NB4 (cell line): ENCODE measurements at regions not wholly inside any gene's neighbourhood (a gene's known extent, or its start where the extent isn't known, plus 50 kb on each side); places are given as distances from the start of the nearest gene placed in this dataset.

ENCODE experiments used
- MYC ChIP-seq: IDR thresholded peaks from 2 replicates; pipeline ENCODE4 v1.6.1; 2011; ENCODE audit warnings: low read depth, low read length
- POLR2A ChIP-seq: IDR thresholded peaks from 2 replicates; pipeline ENCODE4 v1.6.1; 2011; ENCODE audit warnings: mild to moderate bottlenecking; ENCODE audit not compliant: insufficient read length; ENCODE audit errors: extremely low read depth
- TF ChIP-seq, protein P1 (sequence below): IDR thresholded peaks from one replicate; pipeline ENCODE4 v1.5.1; 2012; ENCODE audit warnings: low read depth, low read length
- TF ChIP-seq, protein P2 (sequence below): IDR thresholded peaks from 2 replicates; pipeline ENCODE4 v1.6.1; 2011; ENCODE audit warnings: low read depth, low read length

DNA sequence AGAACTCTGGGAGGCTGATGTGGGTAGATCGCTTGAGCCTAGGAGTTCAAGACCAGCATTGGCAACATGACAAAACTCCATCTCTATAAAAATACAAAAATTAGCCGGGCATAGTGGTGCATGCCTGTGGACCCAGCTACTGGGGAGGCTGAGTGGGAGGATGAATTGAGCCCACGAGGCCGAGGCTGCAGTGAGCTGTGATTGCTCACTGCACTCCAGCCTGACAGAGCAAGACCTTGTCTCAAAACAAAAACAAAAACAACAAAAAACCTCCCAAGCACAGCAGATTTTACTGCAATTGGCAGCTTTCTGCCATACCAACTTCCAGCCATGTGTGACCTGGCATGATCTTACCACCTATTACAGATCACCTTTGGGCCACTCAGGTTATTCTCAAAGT lies 57.7 kb upstream of the LRPPRC start:
- no peak for TF ChIP-seq POLR2A
- TF ChIP-seq, protein P1, sequence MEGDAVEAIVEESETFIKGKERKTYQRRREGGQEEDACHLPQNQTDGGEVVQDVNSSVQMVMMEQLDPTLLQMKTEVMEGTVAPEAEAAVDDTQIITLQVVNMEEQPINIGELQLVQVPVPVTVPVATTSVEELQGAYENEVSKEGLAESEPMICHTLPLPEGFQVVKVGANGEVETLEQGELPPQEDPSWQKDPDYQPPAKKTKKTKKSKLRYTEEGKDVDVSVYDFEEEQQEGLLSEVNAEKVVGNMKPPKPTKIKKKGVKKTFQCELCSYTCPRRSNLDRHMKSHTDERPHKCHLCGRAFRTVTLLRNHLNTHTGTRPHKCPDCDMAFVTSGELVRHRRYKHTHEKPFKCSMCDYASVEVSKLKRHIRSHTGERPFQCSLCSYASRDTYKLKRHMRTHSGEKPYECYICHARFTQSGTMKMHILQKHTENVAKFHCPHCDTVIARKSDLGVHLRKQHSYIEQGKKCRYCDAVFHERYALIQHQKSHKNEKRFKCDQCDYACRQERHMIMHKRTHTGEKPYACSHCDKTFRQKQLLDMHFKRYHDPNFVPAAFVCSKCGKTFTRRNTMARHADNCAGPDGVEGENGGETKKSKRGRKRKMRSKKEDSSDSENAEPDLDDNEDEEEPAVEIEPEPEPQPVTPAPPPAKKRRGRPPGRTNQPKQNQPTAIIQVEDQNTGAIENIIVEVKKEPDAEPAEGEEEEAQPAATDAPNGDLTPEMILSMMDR = no peak
- TF ChIP-seq, protein P2, sequence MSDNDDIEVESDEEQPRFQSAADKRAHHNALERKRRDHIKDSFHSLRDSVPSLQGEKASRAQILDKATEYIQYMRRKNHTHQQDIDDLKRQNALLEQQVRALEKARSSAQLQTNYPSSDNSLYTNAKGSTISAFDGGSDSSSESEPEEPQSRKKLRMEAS = no peak
- no peak for TF ChIP-seq MYC
